LNCAP (cell line): ENCODE measurements at regions not wholly inside any gene's neighbourhood (a gene's known extent, or its start where the extent isn't known, plus 50 kb on each side); places are given as distances from the start of the nearest gene placed in this dataset.

ENCODE experiments used
- TF ChIP-seq, protein P1 (sequence below): fragments of 450-650 bp; IDR thresholded peaks from 2 replicates; pipeline ENCODE4 v1.5.1; 2017; ENCODE audit warnings: mild to moderate bottlenecking

DNA sequence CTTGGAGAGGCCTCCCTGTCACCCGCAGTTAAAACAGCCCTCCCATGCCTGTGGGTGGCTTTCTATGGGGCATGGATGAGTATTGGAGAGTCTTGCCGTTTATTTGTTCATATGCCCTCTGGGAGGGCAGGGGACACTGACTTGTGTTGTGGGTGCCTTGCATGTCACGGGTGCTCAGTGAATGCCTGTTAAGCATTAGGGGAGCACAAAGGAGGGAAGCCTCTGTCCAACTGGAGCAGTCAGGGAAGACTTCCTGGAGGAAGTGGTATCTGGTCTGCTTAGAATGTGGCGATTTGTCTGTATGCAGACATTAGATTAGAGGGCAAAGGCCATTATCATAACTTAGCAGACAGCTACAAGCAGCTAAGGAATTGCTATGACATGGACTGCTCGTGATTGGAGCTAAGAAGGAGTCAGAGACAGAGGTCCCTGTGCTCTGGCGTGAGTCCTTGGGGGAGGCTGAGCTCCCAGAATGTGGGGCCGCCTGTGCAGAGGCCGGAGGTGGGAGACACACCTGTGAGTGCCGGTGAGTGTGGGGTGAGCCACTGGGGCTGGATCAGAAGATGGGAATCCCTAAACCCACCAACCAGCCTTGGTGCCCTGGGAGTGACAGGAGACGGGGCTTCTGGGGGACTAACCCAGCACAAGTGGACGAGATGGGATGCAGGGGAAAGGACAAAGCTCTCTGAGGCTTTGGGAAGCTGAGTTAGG lies 286.1 kb downstream of the SEC14L1 start:
- TF ChIP-seq, protein P1, sequence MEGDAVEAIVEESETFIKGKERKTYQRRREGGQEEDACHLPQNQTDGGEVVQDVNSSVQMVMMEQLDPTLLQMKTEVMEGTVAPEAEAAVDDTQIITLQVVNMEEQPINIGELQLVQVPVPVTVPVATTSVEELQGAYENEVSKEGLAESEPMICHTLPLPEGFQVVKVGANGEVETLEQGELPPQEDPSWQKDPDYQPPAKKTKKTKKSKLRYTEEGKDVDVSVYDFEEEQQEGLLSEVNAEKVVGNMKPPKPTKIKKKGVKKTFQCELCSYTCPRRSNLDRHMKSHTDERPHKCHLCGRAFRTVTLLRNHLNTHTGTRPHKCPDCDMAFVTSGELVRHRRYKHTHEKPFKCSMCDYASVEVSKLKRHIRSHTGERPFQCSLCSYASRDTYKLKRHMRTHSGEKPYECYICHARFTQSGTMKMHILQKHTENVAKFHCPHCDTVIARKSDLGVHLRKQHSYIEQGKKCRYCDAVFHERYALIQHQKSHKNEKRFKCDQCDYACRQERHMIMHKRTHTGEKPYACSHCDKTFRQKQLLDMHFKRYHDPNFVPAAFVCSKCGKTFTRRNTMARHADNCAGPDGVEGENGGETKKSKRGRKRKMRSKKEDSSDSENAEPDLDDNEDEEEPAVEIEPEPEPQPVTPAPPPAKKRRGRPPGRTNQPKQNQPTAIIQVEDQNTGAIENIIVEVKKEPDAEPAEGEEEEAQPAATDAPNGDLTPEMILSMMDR: no peak

GRCh38 chr17:77427391-77427991 lies 286.7 kb downstream of the SEC14L1 start:
- TF ChIP-seq, protein P1: no peak

GRCh38 chr17:77428020-77428748 lies 287.4 kb downstream of the SEC14L1 start:
- TF ChIP-seq, protein P1: no peak

DNA sequence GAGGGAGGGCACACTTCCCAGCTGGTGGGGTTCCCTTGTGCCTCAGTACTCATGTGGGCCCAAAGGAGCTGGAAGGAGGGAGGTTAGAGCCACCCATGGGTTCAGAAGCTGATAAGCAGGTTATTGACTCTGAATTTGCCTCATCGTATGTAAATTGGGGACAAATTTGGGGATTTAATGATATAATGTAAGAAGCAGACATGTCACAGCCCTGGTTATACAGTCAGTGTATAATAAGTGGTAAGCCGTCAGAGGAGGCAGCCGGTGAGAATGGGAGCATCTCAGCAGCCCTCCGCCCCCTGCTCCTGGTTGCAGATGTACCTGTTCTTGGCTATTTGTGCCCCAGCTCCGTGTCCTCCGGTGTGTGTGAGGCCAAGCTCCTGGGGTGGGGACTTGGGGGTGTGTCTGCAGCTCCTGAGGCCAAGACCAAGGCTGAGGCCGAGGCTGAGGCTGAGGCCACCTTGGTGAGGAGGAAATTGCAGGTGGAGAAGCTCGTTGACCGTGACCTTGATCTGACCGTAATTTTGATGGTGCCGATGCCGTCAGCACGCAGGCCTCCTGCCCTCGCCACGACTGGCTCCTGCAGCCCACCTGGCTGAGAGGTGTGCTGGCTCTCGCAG lies 288.1 kb downstream of the SEC14L1 start:
- TF ChIP-seq, protein P1: no peak

GRCh38 chr17:77429369-77429968 lies 288.7 kb downstream of the SEC14L1 start:
- TF ChIP-seq, protein P1: no peak

DNA sequence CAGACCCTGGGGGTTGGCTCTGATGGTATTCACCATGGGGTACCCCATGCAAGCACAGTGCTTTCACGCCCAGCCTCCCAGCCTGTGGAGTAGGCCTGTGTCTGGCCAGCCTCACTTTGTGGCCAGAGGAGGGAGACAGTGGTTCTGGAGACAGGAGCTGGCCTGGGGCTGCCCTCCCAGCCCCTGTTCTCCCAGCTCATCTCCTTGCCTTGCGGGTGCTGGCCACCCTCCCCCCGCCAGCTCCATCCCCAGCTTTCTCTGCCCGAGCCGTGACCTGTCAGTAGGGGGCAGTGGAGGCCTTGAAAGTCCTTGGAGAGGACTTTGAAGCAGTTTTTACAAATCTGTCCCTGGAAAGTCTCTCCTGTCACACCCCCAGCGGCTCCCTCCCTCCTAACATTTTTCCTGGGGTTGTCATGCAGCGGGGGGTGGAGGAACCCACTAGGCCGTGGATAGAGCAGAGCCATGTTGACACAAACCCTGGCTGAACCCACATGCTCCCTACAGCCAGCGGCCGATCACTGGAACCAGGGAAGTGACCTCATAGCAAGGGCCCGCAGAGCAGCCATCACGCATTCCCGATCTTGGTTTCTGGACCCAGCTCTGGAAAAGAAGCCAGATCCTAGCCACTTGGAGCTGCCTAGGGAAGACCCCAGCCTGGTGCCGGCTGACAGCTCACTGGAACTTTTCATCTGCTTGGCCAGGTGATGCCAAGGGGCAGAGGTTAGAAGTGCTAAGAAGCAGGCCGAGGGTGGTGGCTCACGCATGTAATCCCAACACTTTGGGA lies 289.4 kb downstream of the SEC14L1 start:
- TF ChIP-seq, protein P1: peak; percentile 80
